22Rv1 (cell line): ENCODE measurements at regions not wholly inside any gene's neighbourhood (a gene's known extent, or its start where the extent isn't known, plus 50 kb on each side); places are given as distances from the start of the nearest gene placed in this dataset.
"Not testable (repeated sequence)": the region's sequence is repeated elsewhere in the genome, so short reads cannot be mapped to it uniquely, and the experiment has no call there.

ENCODE experiments used
- H3K27ac ChIP-seq: fragments of 450-650 bp; 2 replicates; pipeline ENCODE4 v1.5.1; 2017
- ZFX ChIP-seq: fragments of 450-650 bp; IDR thresholded peaks from 2 replicates; pipeline ENCODE4 v1.6.1; 2017; ENCODE audit warnings: antibody characterized with exemption, borderline replicate concordance
- TF ChIP-seq, protein P1 (sequence below): fragments of 450-650 bp; IDR thresholded peaks from 2 replicates; pipeline ENCODE4 v1.5.1; 2017; ENCODE audit warnings: mild to moderate bottlenecking

DNA sequence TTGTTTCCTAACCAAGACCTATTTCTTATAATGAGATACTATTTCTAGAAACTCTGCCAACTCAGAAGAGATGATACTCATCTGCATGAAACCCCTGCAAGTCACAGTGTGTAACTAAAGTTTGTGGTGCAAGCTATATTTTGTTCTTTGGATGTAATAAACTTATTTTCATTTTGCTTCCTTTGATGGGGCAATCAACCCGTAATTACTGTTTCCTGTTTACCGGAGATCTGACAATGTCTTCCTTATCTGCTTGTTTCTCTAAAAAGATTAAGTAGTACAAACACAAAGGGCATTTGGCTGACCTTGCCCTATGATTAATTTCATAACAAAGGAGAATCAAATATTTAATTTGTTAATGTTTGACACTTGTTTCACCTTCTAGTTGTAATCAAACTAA is 846.6 kb upstream of the ANO3 start:
- no peak for TF ChIP-seq ZFX
- TF ChIP-seq, protein P1, sequence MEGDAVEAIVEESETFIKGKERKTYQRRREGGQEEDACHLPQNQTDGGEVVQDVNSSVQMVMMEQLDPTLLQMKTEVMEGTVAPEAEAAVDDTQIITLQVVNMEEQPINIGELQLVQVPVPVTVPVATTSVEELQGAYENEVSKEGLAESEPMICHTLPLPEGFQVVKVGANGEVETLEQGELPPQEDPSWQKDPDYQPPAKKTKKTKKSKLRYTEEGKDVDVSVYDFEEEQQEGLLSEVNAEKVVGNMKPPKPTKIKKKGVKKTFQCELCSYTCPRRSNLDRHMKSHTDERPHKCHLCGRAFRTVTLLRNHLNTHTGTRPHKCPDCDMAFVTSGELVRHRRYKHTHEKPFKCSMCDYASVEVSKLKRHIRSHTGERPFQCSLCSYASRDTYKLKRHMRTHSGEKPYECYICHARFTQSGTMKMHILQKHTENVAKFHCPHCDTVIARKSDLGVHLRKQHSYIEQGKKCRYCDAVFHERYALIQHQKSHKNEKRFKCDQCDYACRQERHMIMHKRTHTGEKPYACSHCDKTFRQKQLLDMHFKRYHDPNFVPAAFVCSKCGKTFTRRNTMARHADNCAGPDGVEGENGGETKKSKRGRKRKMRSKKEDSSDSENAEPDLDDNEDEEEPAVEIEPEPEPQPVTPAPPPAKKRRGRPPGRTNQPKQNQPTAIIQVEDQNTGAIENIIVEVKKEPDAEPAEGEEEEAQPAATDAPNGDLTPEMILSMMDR = no peak
- H3K27ac ChIP-seq = peak overlapping the region; percentile 3; the same call in 1 of the 2 replicates

DNA sequence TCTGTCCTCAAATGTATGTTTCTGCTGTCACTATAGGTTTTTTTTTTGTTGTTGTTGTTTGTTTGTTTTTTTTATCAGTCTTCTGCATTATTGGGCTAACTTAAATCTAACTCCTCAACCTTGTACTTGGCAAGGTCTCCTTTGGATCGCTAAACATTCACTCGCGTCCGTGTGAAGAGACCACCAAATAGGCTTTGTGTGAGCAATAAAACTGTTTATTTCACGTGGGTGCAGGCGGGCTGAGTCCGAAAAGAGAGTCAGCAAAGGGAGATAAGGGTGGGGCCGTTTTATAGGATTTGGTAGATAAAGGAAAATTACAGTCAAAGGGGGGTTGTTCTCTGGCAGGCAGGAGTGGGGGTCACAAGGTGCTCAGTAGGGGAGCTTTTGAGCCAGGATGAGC is 845.6 kb upstream of the ANO3 start:
- H3K27ac ChIP-seq = not testable (repeated sequence)

DNA sequence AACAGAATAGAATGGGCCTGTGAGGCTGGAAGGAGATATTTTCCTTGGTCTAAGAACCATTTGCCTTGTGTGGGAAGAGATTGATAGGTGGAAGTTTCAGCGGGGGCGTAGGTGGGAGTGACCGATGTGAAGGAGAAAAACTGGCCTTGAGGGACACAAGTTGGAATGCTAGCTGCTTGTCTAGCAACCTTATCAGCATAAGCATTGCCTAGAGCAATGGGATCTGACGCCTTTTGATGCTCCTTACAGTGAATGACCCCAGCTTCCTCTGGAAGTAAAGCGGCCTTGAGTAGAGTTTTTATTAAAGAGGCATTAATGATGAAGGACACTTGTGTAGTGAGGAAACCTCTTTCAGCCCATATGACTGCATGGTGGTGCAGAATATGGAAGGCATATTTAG is 843.8 kb upstream of the ANO3 start:
- not testable (repeated sequence) for H3K27ac ChIP-seq

DNA sequence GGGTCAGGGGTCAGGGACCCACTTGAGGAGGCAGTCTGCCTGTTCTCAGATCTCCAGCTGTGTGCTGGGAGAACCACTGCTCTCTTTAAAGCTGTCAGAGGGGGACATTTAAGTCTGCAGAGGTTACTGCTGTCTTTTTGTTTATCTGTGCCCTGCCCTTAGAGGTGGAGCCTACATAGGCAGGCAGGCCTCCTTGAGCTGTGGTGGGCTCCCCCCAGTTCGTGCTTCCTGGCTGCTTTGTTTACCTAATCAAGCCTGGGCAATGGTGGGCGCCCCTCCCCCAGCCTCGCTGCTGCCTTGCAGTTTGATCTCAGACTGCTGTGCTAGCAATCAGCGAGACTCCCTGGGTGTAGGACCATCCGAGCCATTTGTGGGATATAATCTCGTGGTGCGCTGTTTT is 830.5 kb upstream of the ANO3 start:
- not testable (repeated sequence) for H3K27ac ChIP-seq

DNA sequence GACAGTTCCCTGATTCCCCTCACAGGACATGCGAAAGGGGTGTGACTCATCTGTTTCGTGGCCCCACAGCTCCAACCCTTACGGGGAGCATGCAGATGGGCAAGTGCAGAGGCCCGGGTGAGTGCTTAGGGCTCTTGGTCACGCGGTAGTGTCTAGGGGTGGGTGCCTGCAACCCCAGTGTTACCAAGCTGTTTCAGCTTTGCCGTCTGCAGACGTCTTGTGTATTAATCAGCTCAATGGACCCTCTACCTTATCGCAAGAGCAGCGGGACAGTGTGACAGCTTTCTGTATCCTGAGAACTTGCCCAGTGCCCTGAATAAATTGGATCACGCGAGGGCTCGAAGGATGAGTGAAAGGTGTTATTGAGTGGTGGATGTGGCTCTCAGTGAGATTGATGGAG is 816.4 kb upstream of the ANO3 start:
- TF ChIP-seq, protein P1 = no peak
- TF ChIP-seq ZFX = no peak
- H3K27ac ChIP-seq = no peak overlapping the region

DNA sequence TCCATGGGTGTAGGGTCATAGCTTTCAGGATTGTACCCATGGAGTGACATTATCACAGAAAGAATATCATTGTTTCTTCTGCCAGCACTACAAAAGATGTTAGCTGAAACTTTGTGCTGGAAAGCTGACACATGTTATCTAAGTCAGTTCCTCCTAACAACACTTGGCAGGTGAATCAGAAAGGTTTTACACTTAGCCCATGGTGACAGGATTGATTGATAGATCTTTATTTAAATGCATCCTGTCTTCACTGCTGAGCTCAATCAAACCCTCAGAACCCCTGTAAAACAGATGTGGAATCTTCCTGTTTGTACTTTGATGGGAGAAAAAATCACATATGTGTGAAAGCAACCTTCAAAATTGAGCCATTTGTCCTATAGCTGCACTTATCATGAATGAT is 811.5 kb upstream of the ANO3 start:
- H3K27ac ChIP-seq = no peak overlapping the region
- TF ChIP-seq ZFX = no peak
- TF ChIP-seq, protein P1 = no peak

DNA sequence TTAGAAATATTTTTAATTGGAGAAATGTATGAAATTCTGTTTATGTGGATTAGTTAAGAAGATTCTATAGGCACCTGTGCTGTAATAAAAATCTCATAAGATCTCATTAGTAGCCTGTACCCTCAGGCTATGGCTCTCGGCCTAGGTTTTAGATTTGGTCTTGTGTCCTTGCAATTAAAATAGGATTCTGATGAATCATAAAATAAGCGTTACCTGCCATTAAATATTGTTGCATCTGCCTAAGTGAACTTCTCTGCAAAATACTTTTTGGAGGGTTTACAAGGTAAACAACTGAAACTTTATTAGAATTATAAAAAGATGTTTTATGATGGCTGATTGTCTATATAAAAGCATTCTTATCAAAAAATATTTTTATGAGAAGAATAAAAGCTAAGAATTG is 804.1 kb upstream of the ANO3 start:
- peak overlapping the region; percentile 81 for H3K27ac ChIP-seq
- no peak for TF ChIP-seq ZFX
- TF ChIP-seq, protein P1 = no peak

DNA sequence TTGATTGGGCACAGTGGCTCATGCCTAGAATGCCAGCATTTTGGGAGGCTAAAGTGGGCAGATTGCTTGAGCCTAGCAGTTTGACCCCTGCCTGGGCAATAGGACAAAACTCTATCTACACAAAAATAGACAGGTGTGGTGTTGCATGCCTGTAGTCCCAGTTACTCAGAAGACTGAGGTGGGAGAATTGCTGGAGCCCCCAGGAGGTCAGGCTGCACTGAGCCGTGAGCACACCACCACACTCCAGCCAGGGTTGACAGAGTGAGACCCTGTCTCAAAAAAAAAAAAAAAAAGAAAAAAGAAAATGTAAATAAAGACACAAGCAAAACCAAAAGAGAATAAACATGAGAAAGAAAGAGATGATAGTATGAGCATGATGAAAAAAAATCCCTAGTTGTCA is 802.4 kb upstream of the ANO3 start:
- H3K27ac ChIP-seq = peak overlapping the region; percentile 81
- no peak for TF ChIP-seq ZFX
- TF ChIP-seq, protein P1 = no peak

DNA sequence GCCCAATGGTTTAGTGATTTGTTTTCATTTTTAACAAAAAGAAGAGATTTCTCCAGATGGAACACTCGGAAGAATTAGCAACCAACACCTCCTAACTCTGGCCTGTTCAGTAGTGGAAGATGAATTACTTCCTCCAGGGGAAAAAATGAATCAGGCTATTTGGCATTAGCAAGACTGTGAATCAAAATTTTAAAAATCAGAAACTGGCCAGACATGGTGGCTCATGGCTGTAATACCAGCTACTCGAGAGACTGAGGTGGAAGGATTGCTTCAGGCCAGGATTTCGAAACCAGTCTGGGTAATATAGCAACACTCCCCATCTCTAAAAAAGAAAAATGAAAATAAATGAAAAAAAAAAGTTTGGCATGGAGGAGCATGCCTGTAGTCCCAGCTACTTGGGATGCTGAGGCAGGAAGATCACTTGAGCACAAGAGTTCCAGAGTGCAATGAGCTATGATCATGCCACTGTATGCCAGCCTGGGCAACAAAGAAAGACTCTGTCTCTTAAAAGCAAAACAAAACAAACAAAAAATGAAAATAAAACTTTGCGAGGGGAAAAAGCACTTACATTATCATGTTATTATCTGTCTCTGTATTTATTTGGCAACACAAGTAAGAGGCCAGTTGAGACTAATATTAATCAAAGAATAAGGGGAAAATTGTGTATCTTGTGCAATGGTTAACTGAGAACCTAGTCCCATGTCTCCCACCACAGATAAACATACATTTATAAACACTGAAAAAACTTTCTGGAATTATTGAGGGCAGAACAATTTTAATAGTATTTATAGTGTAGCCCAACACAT is 796.3 kb upstream of the ANO3 start:
- TF ChIP-seq, protein P1 = no peak
- H3K27ac ChIP-seq = no peak overlapping the region
